Ammon's horn (tissue), 1 donor: ENCODE measurements at regions not wholly inside any gene's neighbourhood (a gene's known extent, or its start where the extent isn't known, plus 50 kb on each side); places are given as distances from the start of the nearest gene placed in this dataset.

Experiments used
- DNase-seq: peaks from one replicate; pipeline ENCODE4 v3.0.0-alpha.2; 2016; ENCODE audit warnings: low spot score

- no peak for DNase-seq
Observed at GRCh38 chr15:47409038-47409437, 308.3 kb upstream of the SEMA6D start.

DNA sequence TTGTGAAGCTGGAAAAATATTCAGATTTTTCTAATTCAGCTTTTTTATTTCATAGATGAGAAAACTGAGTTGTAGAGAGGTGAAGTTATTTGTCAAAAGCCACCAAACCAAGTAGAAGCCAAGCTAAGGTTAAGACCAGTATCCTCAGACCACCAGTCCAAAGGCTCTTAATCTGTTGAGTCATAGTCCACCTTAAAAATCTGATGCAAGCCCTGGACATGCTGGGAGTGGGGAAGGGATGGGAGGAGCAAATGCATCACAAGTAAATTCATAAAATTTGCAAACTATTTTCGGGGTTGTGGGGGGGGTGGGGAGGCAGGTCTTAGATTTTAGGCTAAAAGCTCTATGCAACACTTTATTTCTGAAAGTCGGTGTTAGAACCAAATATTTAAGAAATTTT is 307.7 kb upstream of the SEMA6D start:
- DNase-seq: no peak

DNA sequence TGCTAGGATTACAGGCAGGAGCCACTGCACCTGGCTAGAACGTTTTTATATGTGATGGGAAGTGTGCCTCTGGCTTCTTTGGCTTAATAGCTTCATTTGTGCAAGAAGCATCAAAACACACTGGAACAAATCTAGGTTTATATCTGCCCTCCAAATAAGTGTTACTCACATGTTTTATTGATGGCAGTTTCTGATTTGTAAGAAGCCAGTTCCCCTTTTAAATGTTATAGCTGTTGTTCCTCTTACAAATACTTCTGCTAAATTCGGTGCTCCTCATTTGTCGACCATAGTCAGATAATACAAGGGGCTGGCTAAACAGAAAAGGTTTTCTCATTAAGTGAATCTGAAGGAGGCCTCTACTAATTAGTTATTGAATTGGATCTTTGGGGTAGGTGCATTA is 307.1 kb upstream of the SEMA6D start:
- no peak for DNase-seq

DNA sequence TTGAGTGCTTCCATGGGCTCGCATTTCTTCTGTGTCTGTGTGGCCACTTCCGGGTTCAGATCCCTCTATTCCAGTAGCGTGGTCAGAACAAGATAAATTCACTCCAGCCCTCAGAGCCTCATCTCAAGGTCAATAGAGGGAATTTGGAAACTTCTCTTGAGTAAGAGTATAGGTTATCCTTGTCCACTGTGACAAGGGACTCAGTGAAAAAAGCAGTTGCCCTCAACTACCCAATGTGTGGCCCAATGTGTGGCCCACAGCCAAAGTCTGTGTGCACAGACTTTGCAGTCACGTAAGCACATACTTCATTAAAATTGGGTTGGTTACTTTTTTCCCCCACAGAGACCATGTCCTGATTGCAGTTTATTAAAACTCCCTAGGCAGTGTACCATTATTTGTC is 305.6 kb upstream of the SEMA6D start:
- DNase-seq: no peak

GRCh38 chr15:47412136-47412535 is 305.2 kb upstream of the SEMA6D start:
- peak; percentile 13 for DNase-seq

GRCh38 chr15:47412802-47413201 is 304.5 kb upstream of the SEMA6D start:
- DNase-seq: no peak

GRCh38 chr15:47414207-47414606 is 303.1 kb upstream of the SEMA6D start:
- DNase-seq: no peak

- no peak for DNase-seq
Observed at GRCh38 chr15:47415539-47415971, 301.8 kb upstream of the SEMA6D start.

- DNase-seq: no peak
Observed at GRCh38 chr15:47422881-47423665, 294.2 kb upstream of the SEMA6D start.

GRCh38 chr15:47427463-47427862 is 289.8 kb upstream of the SEMA6D start:
- no peak for DNase-seq

GRCh38 chr15:47429376-47429775 is 287.9 kb upstream of the SEMA6D start:
- DNase-seq: no peak

DNA sequence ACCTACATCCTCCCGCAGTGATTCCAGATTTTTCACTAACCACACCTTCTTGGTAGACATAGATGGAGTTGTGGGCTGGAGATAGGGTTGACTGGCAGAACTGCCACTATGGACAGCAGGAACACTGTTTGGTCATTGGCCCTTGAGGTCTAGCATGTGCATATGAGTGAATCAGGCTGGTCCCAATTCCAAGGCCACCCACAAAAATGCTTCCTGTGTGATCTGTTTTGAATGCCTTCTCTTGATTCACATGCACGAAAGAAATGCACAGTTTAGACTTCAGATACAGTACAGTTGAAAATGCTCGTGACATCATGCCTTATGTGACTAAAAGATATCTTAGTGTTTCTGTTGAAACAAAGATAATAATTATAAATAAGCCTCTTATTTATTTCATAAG is 285.8 kb upstream of the SEMA6D start:
- no peak for DNase-seq

- no peak for DNase-seq
Observed at GRCh38 chr15:47432826-47433225, 284.5 kb upstream of the SEMA6D start.

GRCh38 chr15:47434596-47434995 is 282.7 kb upstream of the SEMA6D start:
- DNase-seq: no peak

GRCh38 chr15:47437491-47437890 is 279.8 kb upstream of the SEMA6D start:
- DNase-seq: no peak

- no peak for DNase-seq
Observed at GRCh38 chr15:47439146-47440111, 277.9 kb upstream of the SEMA6D start.

DNA sequence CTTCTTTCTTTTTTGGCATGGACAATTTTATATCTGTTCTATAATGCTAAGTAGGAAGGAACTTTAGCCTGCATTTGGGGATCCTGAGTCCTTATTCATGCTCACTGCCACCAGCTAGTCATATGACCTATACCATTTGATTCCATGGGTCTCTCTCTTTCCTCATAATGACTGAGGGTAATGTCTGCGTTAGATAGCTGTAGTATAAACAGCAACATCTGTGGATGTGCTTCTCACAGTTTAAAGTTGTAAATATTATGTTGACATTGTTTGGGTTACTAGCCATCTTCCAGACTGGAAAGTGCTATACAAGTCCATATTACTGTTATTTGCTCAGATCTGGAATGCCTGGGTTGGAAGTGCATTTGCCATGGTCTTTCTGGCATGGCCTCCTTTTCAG is 274.9 kb upstream of the SEMA6D start:
- no peak for DNase-seq

- no peak for DNase-seq
Observed at GRCh38 chr15:47443839-47444238, 273.5 kb upstream of the SEMA6D start.

GRCh38 chr15:47445723-47446392 is 271.4 kb upstream of the SEMA6D start:
- peak; percentile 33 for DNase-seq

GRCh38 chr15:47460795-47461573 is 256.3 kb upstream of the SEMA6D start:
- peak; percentile 13 for DNase-seq

DNA sequence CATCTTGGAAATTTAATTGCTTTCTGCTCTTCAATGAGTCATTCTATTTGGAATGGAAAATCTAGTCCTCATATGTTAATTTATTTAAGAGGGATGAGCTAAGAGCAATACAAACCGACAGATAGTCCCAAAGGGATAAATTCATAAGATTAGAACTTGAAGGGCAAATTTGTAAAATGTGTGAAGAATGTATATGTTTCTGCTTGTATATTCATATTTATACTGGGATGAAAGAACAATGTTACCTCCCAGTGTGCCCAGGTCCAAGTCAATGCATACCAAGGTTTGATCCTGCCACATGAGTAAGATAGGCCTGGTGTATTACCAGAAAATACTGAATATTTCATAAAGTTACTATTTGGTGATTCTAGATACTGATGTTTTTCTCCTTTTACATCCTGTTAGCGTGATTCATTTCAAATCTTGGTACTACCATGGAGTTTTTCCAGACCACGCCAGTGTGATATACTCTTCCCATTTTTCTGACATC is 255.6 kb upstream of the SEMA6D start:
- DNase-seq: no peak
